Activated CD4-positive, alpha-beta T cell treated with anti-CD3 and anti-CD28 coated beads, Interleukin-2, amount 50 U/mL, for 16 hours (primary cell): ENCODE measurements at regions not wholly inside any gene's neighbourhood (a gene's known extent, or its start where the extent isn't known, plus 50 kb on each side); places are given as distances from the start of the nearest gene placed in this dataset.
A peak's percentile ranks its signal among the peaks of the same experiment; 100 is the strongest.
"Not testable (repeated sequence)": the region's sequence is repeated elsewhere in the genome, so short reads cannot be mapped to it uniquely, and the experiment has no call there.

Experiments
- DNase-seq: peaks from one replicate; pipeline ENCODE4 v3.0.0-alpha.2; 2020

GRCh38 chr1:850318-850717, 73.4 kb upstream of the SAMD11 start:
- not testable (repeated sequence) for DNase-seq

GRCh38 chr1:851398-851797, 72.3 kb upstream of the SAMD11 start:
- not testable (repeated sequence) for DNase-seq

- not testable (repeated sequence) for DNase-seq
Measured at GRCh38 chr1:851841-852240, 71.9 kb upstream of the SAMD11 start.

- DNase-seq, result not testable (repeated sequence)
Measured at GRCh38 chr1:855202-855981, 68.3 kb upstream of the SAMD11 start.

GRCh38 chr1:856541-857057, 67.1 kb upstream of the SAMD11 start:
- DNase-seq, result not testable (repeated sequence)

- not testable (repeated sequence) for DNase-seq
Measured at GRCh38 chr1:857926-858648, 65.6 kb upstream of the SAMD11 start.

- not testable (repeated sequence) for DNase-seq
Measured at GRCh38 chr1:858649-859041, 65.1 kb upstream of the SAMD11 start.

GRCh38 chr1:860941-861340, 62.8 kb upstream of the SAMD11 start:
- not testable (repeated sequence) for DNase-seq

- DNase-seq, result no peak
Measured at GRCh38 chr1:861714-862113, 62.0 kb upstream of the SAMD11 start.

GRCh38 chr1:862601-863000, 61.1 kb upstream of the SAMD11 start:
- DNase-seq, result not testable (repeated sequence)

GRCh38 chr1:865633-866032, 58.1 kb upstream of the SAMD11 start:
- DNase-seq, result not testable (repeated sequence)

- DNase-seq, result no peak
Measured at GRCh38 chr1:866095-866494, 57.6 kb upstream of the SAMD11 start.

GRCh38 chr1:866631-867299, 57.0 kb upstream of the SAMD11 start:
- DNase-seq, result not testable (repeated sequence)

GRCh38 chr1:867550-867949, 56.2 kb upstream of the SAMD11 start:
- DNase-seq, result not testable (repeated sequence)

GRCh38 chr1:869499-870244, 54.1 kb upstream of the SAMD11 start:
- DNase-seq, result peak; percentile 73
